ENCODE measurements at regions not wholly inside any gene's neighbourhood (a gene's known extent, or its start where the extent isn't known, plus 50 kb on each side); places are given as distances from the start of the nearest gene placed in this dataset.

GRCh38 chr6:84340422-84340821 is 113.0 kb upstream of the CEP162 start:
- H3K4me3 ChIP-seq, result no peak overlapping the region
- no peak for DNase-seq
- no peak overlapping the region for H3K27ac ChIP-seq
- H3K4me1 ChIP-seq, result no peaks in the 10 kb centered on the region
- intact Hi-C loops (cut with DNase I; ENCODE audit: low total_unique reads), result no loop called here
- H3K9me3 ChIP-seq, result peaks cover 0 to 20% (median 4%) of the 10 kb centered on the region in 4 donors
- 75 to 81% (median 79%) methylated on average over 8 of the region's 8 CpGs for WGBS, 5 donors
- TF ChIP-seq EP300 (IDR thresholded peaks at IDR 0.05), result no peak
- no peak for TF ChIP-seq CTCF (IDR thresholded peaks at IDR 0.05)
- TF ChIP-seq POLR2AphosphoS5 (IDR thresholded peaks at IDR 0.05), result no peak
- TF ChIP-seq POLR2A (IDR thresholded peaks at IDR 0.05), result no peak
- no peaks in the 10 kb centered on the region for H3K27me3 ChIP-seq
- no peaks in the 10 kb centered on the region for H3K36me3 ChIP-seq

- no peaks in the 10 kb centered on the region for H3K27me3 ChIP-seq
- H3K4me3 ChIP-seq, result no peak overlapping the region
- TF ChIP-seq CTCF (IDR thresholded peaks at IDR 0.05), result no peak
- no peak for TF ChIP-seq POLR2A (IDR thresholded peaks at IDR 0.05)
- no peak for TF ChIP-seq POLR2AphosphoS5 (IDR thresholded peaks at IDR 0.05)
- no peak for TF ChIP-seq EP300 (IDR thresholded peaks at IDR 0.05)
- intact Hi-C loops (cut with DNase I; ENCODE audit: low total_unique reads), result no loop called here
- H3K36me3 ChIP-seq, result no peaks in the 10 kb centered on the region
- H3K4me1 ChIP-seq, result no peaks in the 10 kb centered on the region
- WGBS, 5 donors, result 57 to 75% (median 63%) methylated on average over 5 of the region's 5 CpGs
- DNase-seq, result peak in 1 of 2 donors; percentile 5
- peaks cover 0 to 10% (median 0%) of the 10 kb centered on the region in 4 donors for H3K9me3 ChIP-seq
- no peak overlapping the region for H3K27ac ChIP-seq
Measured at GRCh38 chr6:84333842-84334241, 106.4 kb upstream of the CEP162 start.

GRCh38 chr6:84332139-84333034 is 104.9 kb upstream of the CEP162 start:
- WGBS, 5 donors, result 45 to 86% (median 81%) methylated on average over 3 of the region's 3 CpGs
- no peak overlapping the region for H3K4me3 ChIP-seq
- no peak for TF ChIP-seq EP300 (IDR thresholded peaks at IDR 0.05)
- intact Hi-C loops (cut with DNase I; ENCODE audit: low total_unique reads), result no loop called here
- H3K9me3 ChIP-seq, result peaks cover 0 to 10% (median 0%) of the 10 kb centered on the region in 4 donors
- H3K4me1 ChIP-seq, result no peaks in the 10 kb centered on the region
- H3K36me3 ChIP-seq, result no peaks in the 10 kb centered on the region
- H3K27me3 ChIP-seq, result no peaks in the 10 kb centered on the region
- no peak for DNase-seq
- no peak overlapping the region for H3K27ac ChIP-seq

DNA sequence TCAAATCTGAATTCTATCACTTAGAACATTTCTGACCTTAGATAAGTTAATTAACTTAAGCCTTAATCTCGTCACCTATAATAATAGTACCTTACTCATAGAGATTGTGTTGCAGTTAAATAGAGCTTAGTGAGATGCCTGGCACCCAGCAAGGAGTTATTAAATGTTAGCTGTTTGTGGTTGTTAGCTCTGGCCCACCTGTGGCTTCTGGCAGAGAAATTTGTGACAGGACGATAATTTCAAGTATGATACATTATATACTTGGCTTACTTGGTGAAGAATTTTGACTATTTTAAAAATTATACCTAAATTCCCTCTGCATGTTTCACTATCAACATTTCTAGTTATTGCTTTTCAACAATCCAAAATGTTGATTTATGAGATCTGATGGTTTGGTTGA is 102.9 kb upstream of the CEP162 start:
- Histone ChIP-seq H3K36me3 (no peaks in the 10 kb centered on the region), H3K27ac (no peak overlapping the region), H3K27me3 (no peaks in the 10 kb centered on the region), H3K4me3 (no peak overlapping the region), H3K4me1 (no peaks in the 10 kb centered on the region), H3K9me3 (peaks cover 0 to 1% (median 0%) of the 10 kb centered on the region in 4 donors)
- intact Hi-C loops (cut with DNase I; ENCODE audit: low total_unique reads), result no loop called here
- no peak for DNase-seq
- TF ChIP-seq POLR2A (IDR thresholded peaks at IDR 0.05) (no peak), EP300 (IDR thresholded peaks at IDR 0.05) (no peak), CTCF (IDR thresholded peaks at IDR 0.05) (no peak), POLR2AphosphoS5 (IDR thresholded peaks at IDR 0.05) (no peak)
- WGBS, 5 donors, result 30 to 61% (median 40%) methylated on average over 2 of the region's 2 CpGs

DNA sequence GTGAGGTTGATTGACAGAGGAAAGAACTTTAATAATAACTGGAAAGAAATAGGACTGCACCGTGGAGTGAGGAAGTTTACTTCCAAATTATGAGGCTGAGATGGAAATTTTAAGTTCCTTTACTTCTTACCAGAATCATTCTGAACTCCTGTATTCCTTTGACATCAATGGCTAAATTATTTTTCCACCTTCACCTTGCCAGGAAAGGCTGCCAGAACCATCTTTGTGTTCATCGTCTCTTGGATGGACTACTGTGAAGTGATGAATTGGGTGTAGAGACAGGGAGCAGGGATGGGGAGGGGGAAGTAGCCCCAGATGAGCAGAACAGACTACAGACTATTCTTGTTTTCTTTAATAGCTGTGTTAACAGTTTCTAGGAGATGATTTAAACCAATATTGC is 102.1 kb upstream of the CEP162 start:
- WGBS, 5 donors, result 38 to 56% (median 47%) methylated on average over 2 of the region's 2 CpGs
- Histone ChIP-seq H3K9me3 (no peaks in the 10 kb centered on the region), H3K27ac (no peak overlapping the region), H3K4me3 (no peak overlapping the region), H3K4me1 (no peaks in the 10 kb centered on the region), H3K27me3 (no peaks in the 10 kb centered on the region), H3K36me3 (no peaks in the 10 kb centered on the region)
- TF ChIP-seq POLR2A (IDR thresholded peaks at IDR 0.05) (no peak), POLR2AphosphoS5 (IDR thresholded peaks at IDR 0.05) (no peak), CTCF (IDR thresholded peaks at IDR 0.05) (no peak), EP300 (IDR thresholded peaks at IDR 0.05) (no peak)
- DNase-seq, result peak in 1 of 2 donors; percentile 15
- intact Hi-C loops (cut with DNase I; ENCODE audit: low total_unique reads), result no loop called here

All from stomach (tissue), 8 donors.